Parathyroid adenoma (tissue), 2 donors: ENCODE measurements at regions not wholly inside any gene's neighbourhood (a gene's known extent, or its start where the extent isn't known, plus 50 kb on each side); places are given as distances from the start of the nearest gene placed in this dataset.

Source experiments
- H2AFZ ChIP-seq: fragments of 300-600 bp; sonication (generic); one replicate; pipeline ENCODE4 v1.7.0; 2017; ENCODE audit warnings: antibody characterized with exemption, mild to moderate bottlenecking
- H3K27ac ChIP-seq: fragments of 300-600 bp; sonication (generic); one replicate; pipeline ENCODE4 v1.7.0; 2017
- H3K27me3 ChIP-seq: fragments of 300-600 bp; sonication (generic); one replicate; pipeline ENCODE4 v1.7.0; 2017; ENCODE audit warnings: low read length; ENCODE audit not compliant: control insufficient read depth, insufficient read depth
- H3K36me3 ChIP-seq: fragments of 300-600 bp; sonication (generic); one replicate; pipeline ENCODE4 v1.7.0; 2017; ENCODE audit warnings: low read length; ENCODE audit not compliant: control insufficient read depth, insufficient read depth
- H3K4me1 ChIP-seq: fragments of 300-600 bp; sonication (generic); one replicate; pipeline ENCODE4 v1.7.0; 2017; ENCODE audit warnings: control low read depth
- H3K4me2 ChIP-seq: fragments of 300-600 bp; sonication (generic); one replicate; pipeline ENCODE4 v1.7.0; 2017; ENCODE audit warnings: low read length
- H3K4me3 ChIP-seq: fragments of 300-600 bp; sonication (generic); one replicate; pipeline ENCODE4 v1.7.0; 2017; ENCODE audit warnings: low read depth, low read length
- H3K79me2 ChIP-seq: fragments of 300-600 bp; sonication (generic); one replicate; pipeline ENCODE4 v1.7.0; 2017; ENCODE audit warnings: control low read depth
- H3K9ac ChIP-seq: fragments of 300-600 bp; sonication (generic); one replicate; pipeline ENCODE4 v1.7.0; 2017; ENCODE audit warnings: mild to moderate bottlenecking
- H3K9me3 ChIP-seq: fragments of 300-600 bp; sonication (generic); one replicate; pipeline ENCODE4 v1.7.0; 2017; ENCODE audit warnings: low read length; ENCODE audit not compliant: control insufficient read depth
- CTCF ChIP-seq: fragments of 300-600 bp; sonication (generic); IDR thresholded peaks from one replicate; pipeline ENCODE4 v1.7.0; 2017; ENCODE audit warnings: antibody characterized with exemption, mild to moderate bottlenecking
- donor health status: primary hyperparathyroidism.

- no peaks in the 10 kb centered on the region for H3K4me1 ChIP-seq
Measured at GRCh38 chr4:147400721-147401120, 80.2 kb upstream of the EDNRA start.

GRCh38 chr4:147401221-147401620, 79.7 kb upstream of the EDNRA start:
- H3K36me3 ChIP-seq, result no peaks in the 10 kb centered on the region
- H3K9ac ChIP-seq, result no peak overlapping the region
- no peaks in the 10 kb centered on the region for H3K4me1 ChIP-seq
- H3K79me2 ChIP-seq, result no peaks in the 10 kb centered on the region
- H3K4me2 ChIP-seq, result no peak overlapping the region
- H3K4me3 ChIP-seq, result no peak overlapping the region
- TF ChIP-seq CTCF, result no peak
- no peaks in the 10 kb centered on the region for H3K9me3 ChIP-seq
- H2AFZ ChIP-seq, result no peak overlapping the region
- H3K27me3 ChIP-seq, result no peaks in the 10 kb centered on the region
- no peak overlapping the region for H3K27ac ChIP-seq

More at GRCh38 chr4:147400721-147401120, 80.2 kb upstream of the EDNRA start:
- Histone ChIP-seq H3K9me3 (no peaks in the 10 kb centered on the region), H3K36me3 (no peaks in the 10 kb centered on the region), H2AFZ (no peak overlapping the region), H3K4me3 (no peak overlapping the region), H3K4me2 (no peak overlapping the region), H3K27ac (no peak overlapping the region), H3K9ac (no peak overlapping the region), H3K27me3 (no peaks in the 10 kb centered on the region), H3K79me2 (no peaks in the 10 kb centered on the region)
- TF ChIP-seq CTCF, result no peak

GRCh38 chr4:147407261-147408045, 73.4 kb upstream of the EDNRA start:
- Histone ChIP-seq H3K27me3 (no peaks in the 10 kb centered on the region), H3K9ac (no peak overlapping the region), H3K27ac (no peak overlapping the region), H3K36me3 (peaks cover 2% of the 10 kb centered on the region), H3K9me3 (no peaks in the 10 kb centered on the region), H3K4me1 (no peaks in the 10 kb centered on the region), H2AFZ (no peak overlapping the region), H3K4me2 (no peak overlapping the region), H3K79me2 (no peaks in the 10 kb centered on the region), H3K4me3 (no peak overlapping the region)
- no peak for TF ChIP-seq CTCF

- Histone ChIP-seq H3K36me3 (peaks cover 2% of the 10 kb centered on the region), H3K4me1 (no peaks in the 10 kb centered on the region), H2AFZ (no peak overlapping the region), H3K4me2 (no peak overlapping the region), H3K79me2 (no peaks in the 10 kb centered on the region), H3K27ac (no peak overlapping the region), H3K9me3 (no peaks in the 10 kb centered on the region), H3K27me3 (no peaks in the 10 kb centered on the region), H3K9ac (no peak overlapping the region), H3K4me3 (no peak overlapping the region)
- TF ChIP-seq CTCF, result no peak
Measured at GRCh38 chr4:147408189-147408588, 72.7 kb upstream of the EDNRA start.

GRCh38 chr4:147409350-147409749, 71.5 kb upstream of the EDNRA start:
- Histone ChIP-seq H3K27me3 (no peaks in the 10 kb centered on the region), H3K79me2 (no peaks in the 10 kb centered on the region), H3K4me3 (no peak overlapping the region), H3K4me2 (no peak overlapping the region), H3K9ac (no peak overlapping the region), H2AFZ (no peak overlapping the region), H3K27ac (no peak overlapping the region), H3K36me3 (peaks cover 2% of the 10 kb centered on the region), H3K4me1 (no peaks in the 10 kb centered on the region), H3K9me3 (no peaks in the 10 kb centered on the region)
- TF ChIP-seq CTCF, result no peak
